Muscle layer of colon (tissue), 2 donors: ENCODE measurements at regions not wholly inside any gene's neighbourhood (a gene's known extent, or its start where the extent isn't known, plus 50 kb on each side); places are given as distances from the start of the nearest gene placed in this dataset.

Experiments
- H3K27ac ChIP-seq: one replicate; pipeline ENCODE4 v1.7.0; 2013; ENCODE audit warnings: low read depth, mild to moderate bottlenecking, low read length, moderate library complexity
- H3K27me3 ChIP-seq, 2 donors: one replicate each; pipeline ENCODE4 v1.7.0; 2013; ENCODE audit warnings: low read length in 2 of 2, mild to moderate bottlenecking in 2 of 2; ENCODE audit not compliant: insufficient read depth in 2 of 2, control insufficient read depth in 1 of 2
- H3K36me3 ChIP-seq: one replicate; pipeline ENCODE4 v1.7.0; 2013; ENCODE audit warnings: mild to moderate bottlenecking, low read length; ENCODE audit not compliant: insufficient read depth
- H3K4me1 ChIP-seq: one replicate; pipeline ENCODE4 v1.7.0; 2013; ENCODE audit warnings: mild to moderate bottlenecking, low read length; ENCODE audit not compliant: insufficient read depth
- H3K4me3 ChIP-seq, 2 donors: one replicate each; pipeline ENCODE4 v1.7.0; 2013; ENCODE audit warnings: low read length in 2 of 2, low read depth in 1 of 2, mild to moderate bottlenecking in 1 of 2, moderate library complexity in 1 of 2
- H3K9ac ChIP-seq: one replicate; pipeline ENCODE4 v1.7.0; 2013; ENCODE audit warnings: low read length
- H3K9me3 ChIP-seq: one replicate; pipeline ENCODE4 v1.7.0; 2013; ENCODE audit warnings: mild to moderate bottlenecking, low read length
- donor health status: abdominal sarcoma.
- donor health status: Adenocarcinoma of cecum.

GRCh38 chr14:87851190-87851589, 141.8 kb downstream of the GALC start:
- Histone ChIP-seq H3K9me3 (no peaks in the 10 kb centered on the region), H3K27ac (no peak overlapping the region), H3K27me3 (no peaks in the 10 kb centered on the region), H3K4me3 (no peak overlapping the region), H3K4me1 (no peaks in the 10 kb centered on the region), H3K9ac (no peak overlapping the region), H3K36me3 (no peaks in the 10 kb centered on the region)

- H3K27me3 ChIP-seq, result no peaks in the 10 kb centered on the region
- H3K36me3 ChIP-seq, result no peaks in the 10 kb centered on the region
- no peaks in the 10 kb centered on the region for H3K9me3 ChIP-seq
- no peaks in the 10 kb centered on the region for H3K4me1 ChIP-seq
- H3K9ac ChIP-seq, result no peak overlapping the region
- no peak overlapping the region for H3K4me3 ChIP-seq
- no peak overlapping the region for H3K27ac ChIP-seq
These were observed 145.7 kb downstream of the GALC start for GRCh38 chr14:87847216-87847755.

GRCh38 chr14:87840906-87841305, 152.1 kb downstream of the GALC start:
- Histone ChIP-seq H3K4me1 (no peaks in the 10 kb centered on the region), H3K4me3 (no peak overlapping the region), H3K27ac (no peak overlapping the region), H3K27me3 (no peaks in the 10 kb centered on the region), H3K9ac (no peak overlapping the region), H3K9me3 (no peaks in the 10 kb centered on the region), H3K36me3 (no peaks in the 10 kb centered on the region)

- Histone ChIP-seq H3K9ac (no peak overlapping the region), H3K9me3 (no peaks in the 10 kb centered on the region), H3K4me3 (no peak overlapping the region)
These were observed 154.1 kb downstream of the GALC start for GRCh38 chr14:87838931-87839330.

GRCh38 chr14:87837296-87837695, 155.7 kb downstream of the GALC start:
- H3K27me3 ChIP-seq, result no peaks in the 10 kb centered on the region
- H3K9me3 ChIP-seq, result no peaks in the 10 kb centered on the region
- no peak overlapping the region for H3K9ac ChIP-seq
- no peak overlapping the region for H3K4me3 ChIP-seq
- H3K27ac ChIP-seq, result no peak overlapping the region
- no peaks in the 10 kb centered on the region for H3K36me3 ChIP-seq
- no peaks in the 10 kb centered on the region for H3K4me1 ChIP-seq

More at GRCh38 chr14:87838931-87839330, 154.1 kb downstream of the GALC start:
- Histone ChIP-seq H3K27ac (no peak overlapping the region), H3K27me3 (no peaks in the 10 kb centered on the region), H3K4me1 (no peaks in the 10 kb centered on the region), H3K36me3 (no peaks in the 10 kb centered on the region)

GRCh38 chr14:87834594-87834993, 158.4 kb downstream of the GALC start:
- H3K36me3 ChIP-seq, result no peaks in the 10 kb centered on the region
- no peak overlapping the region for H3K27ac ChIP-seq
- no peak overlapping the region for H3K9ac ChIP-seq
- H3K9me3 ChIP-seq, result no peaks in the 10 kb centered on the region
- H3K27me3 ChIP-seq, result no peaks in the 10 kb centered on the region
- no peak overlapping the region for H3K4me3 ChIP-seq
- H3K4me1 ChIP-seq, result no peaks in the 10 kb centered on the region

- no peaks in the 10 kb centered on the region for H3K36me3 ChIP-seq
- no peak overlapping the region for H3K4me3 ChIP-seq
- no peak overlapping the region for H3K27ac ChIP-seq
- no peaks in the 10 kb centered on the region for H3K27me3 ChIP-seq
- H3K9ac ChIP-seq, result no peak overlapping the region
- H3K9me3 ChIP-seq, result no peaks in the 10 kb centered on the region
- H3K4me1 ChIP-seq, result no peaks in the 10 kb centered on the region
These were observed 160.0 kb downstream of the GALC start for GRCh38 chr14:87833026-87833425.

- no peak overlapping the region for H3K4me3 ChIP-seq
- H3K9me3 ChIP-seq, result no peaks in the 10 kb centered on the region
- H3K36me3 ChIP-seq, result no peaks in the 10 kb centered on the region
- H3K27me3 ChIP-seq, result no peaks in the 10 kb centered on the region
- H3K9ac ChIP-seq, result no peak overlapping the region
- no peaks in the 10 kb centered on the region for H3K4me1 ChIP-seq
- H3K27ac ChIP-seq, result no peak overlapping the region
These were observed 162.4 kb downstream of the GALC start for GRCh38 chr14:87830443-87831096.

- Histone ChIP-seq H3K27me3 (no peaks in the 10 kb centered on the region), H3K9ac (no peak overlapping the region), H3K9me3 (no peaks in the 10 kb centered on the region), H3K4me3 (no peak overlapping the region), H3K4me1 (no peaks in the 10 kb centered on the region), H3K27ac (no peak overlapping the region), H3K36me3 (no peaks in the 10 kb centered on the region)
These were observed 163.4 kb downstream of the GALC start for GRCh38 chr14:87829543-87829942.

GRCh38 chr14:87824266-87824665, 168.7 kb downstream of the GALC start:
- Histone ChIP-seq H3K27ac (no peak overlapping the region), H3K27me3 (no peaks in the 10 kb centered on the region), H3K9me3 (no peaks in the 10 kb centered on the region), H3K36me3 (no peaks in the 10 kb centered on the region), H3K9ac (no peak overlapping the region), H3K4me1 (no peaks in the 10 kb centered on the region), H3K4me3 (no peak overlapping the region)

- H3K4me3 ChIP-seq, result no peak overlapping the region
- H3K36me3 ChIP-seq, result no peaks in the 10 kb centered on the region
- H3K9ac ChIP-seq, result no peak overlapping the region
- H3K4me1 ChIP-seq, result no peaks in the 10 kb centered on the region
- H3K9me3 ChIP-seq, result no peaks in the 10 kb centered on the region
- H3K27me3 ChIP-seq, result no peaks in the 10 kb centered on the region
- H3K27ac ChIP-seq, result no peak overlapping the region
These were observed 176.6 kb downstream of the GALC start for GRCh38 chr14:87816416-87816815.

GRCh38 chr14:87815121-87815520, 177.9 kb downstream of the GALC start:
- no peak overlapping the region for H3K4me3 ChIP-seq
- H3K36me3 ChIP-seq, result no peaks in the 10 kb centered on the region
- no peaks in the 10 kb centered on the region for H3K9me3 ChIP-seq
- H3K27ac ChIP-seq, result no peak overlapping the region
- H3K9ac ChIP-seq, result no peak overlapping the region
- no peaks in the 10 kb centered on the region for H3K4me1 ChIP-seq
- no peaks in the 10 kb centered on the region for H3K27me3 ChIP-seq
